Amniotic stem cell (primary cell): ENCODE measurements at regions not wholly inside any gene's neighbourhood (a gene's known extent, or its start where the extent isn't known, plus 50 kb on each side); places are given as distances from the start of the nearest gene placed in this dataset.

Experiments
- DNase-seq: peaks from one replicate; lab custom pipeline; 2025; lab: John Stamatoyannopoulos, UW

- DNase-seq: no peak
These were observed 89.6 kb upstream of the PTPRR start for GRCh38 chr12:71010143-71010479.

- DNase-seq: no peak
These were observed 89.0 kb upstream of the PTPRR start for GRCh38 chr12:71009430-71010142.

- no peak for DNase-seq
These were observed 88.1 kb upstream of the PTPRR start for GRCh38 chr12:71008616-71009015.

GRCh38 chr12:71007781-71008404, 87.4 kb upstream of the PTPRR start:
- no peak for DNase-seq

DNA sequence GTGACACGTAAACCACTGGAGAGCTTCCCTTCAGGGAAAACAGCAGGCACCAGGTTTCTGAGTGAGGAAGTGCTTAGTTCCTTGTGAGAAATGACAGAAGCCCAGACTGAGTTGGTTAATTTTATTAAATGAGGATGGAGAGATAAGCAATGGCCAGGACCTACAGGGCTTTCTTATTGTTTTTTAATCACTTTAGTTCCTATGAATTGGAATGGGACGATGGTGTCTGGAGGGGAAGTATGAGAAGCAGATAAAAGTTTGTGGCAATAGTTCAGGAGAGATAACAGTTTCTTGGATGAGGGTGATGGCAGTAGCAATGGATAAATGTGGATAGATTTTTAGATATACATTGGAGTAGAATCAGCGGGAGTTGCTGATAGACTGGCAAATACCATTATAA, 86.5 kb upstream of the PTPRR start:
- DNase-seq: no peak

DNA sequence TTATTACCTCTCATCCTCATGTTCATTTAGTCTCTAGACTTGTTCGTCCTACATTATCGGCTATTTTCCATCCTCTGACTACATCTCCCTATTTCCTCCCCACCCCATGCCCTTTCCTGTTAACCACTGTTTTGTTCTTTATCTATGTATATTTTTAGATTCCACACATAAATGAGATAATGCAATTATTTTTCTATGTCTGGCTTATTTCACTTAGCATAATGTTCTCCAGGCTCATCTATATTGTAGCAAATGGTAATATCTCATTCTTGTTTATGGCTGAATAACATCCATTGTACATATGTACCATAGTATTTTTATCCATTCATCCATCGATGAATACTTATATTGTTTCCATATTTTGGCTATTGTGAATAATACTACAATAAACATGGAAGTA, 84.6 kb upstream of the PTPRR start:
- DNase-seq: no peak

GRCh38 chr12:71004578-71004977, 84.0 kb upstream of the PTPRR start:
- DNase-seq: no peak

DNA sequence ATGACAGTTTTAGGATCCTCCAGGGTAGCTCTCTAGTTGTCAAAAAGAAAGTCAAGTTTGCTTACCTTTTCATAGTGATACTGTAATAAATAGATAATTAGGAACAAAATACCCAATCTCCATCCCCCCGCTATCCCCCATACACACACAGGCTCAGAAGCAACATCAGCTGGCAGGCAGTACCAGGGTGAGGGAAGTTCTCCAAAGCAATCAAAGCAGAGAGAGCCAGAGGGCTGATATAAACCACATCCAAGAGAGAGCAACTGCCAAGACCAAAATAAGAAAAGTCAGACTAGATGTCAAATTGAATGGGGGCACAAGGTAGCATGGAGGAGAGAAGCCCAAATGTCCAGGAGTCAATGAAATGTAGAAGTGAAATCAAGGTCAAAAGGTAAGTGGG, 80.2 kb upstream of the PTPRR start:
- DNase-seq: no peak

DNA sequence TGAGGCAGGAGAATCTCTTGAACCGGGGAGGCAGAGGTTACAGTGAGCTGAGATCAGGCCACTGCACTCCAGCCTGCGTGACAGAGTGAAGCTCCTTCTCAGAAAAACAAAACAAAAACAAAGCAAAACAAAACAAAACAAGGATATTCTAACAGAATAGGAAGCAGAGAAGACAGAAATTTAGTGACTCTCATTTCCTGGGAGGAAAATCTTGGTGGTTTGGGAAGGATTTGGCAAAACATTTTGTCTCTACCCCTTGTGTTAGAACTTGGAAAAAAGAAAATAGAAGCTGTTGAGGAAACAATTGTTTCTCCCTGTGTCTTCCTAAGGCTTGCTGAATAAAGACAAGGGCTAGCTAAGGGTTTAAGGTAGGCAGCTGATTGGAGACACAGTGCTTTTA, 79.7 kb upstream of the PTPRR start:
- DNase-seq: no peak

DNA sequence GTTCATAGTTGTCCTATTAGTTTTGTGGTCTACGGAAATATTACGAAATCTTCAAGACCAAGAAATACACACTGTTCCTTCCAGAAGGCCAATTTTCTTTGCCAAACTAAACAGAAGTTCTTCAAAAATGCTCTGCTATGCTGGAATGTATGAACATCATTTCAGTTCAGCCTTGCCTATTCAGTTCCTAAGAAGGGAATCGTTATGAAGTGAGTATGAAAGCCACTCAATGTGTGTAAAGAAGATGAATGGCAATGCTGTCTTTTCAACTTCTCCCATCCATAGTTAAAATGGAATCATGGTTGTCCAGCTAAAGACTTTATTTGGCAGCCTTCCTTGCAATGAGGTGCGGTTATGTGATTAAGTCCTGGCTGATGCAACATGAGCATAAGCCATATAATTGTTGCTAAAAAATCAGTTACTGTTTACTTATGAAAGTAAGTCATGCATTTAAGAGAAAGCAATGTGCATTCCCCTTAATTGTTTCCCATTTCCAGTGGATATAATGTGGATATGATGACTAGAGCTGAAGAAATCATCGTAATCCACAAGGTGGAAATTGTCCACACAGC, 73.8 kb upstream of the PTPRR start:
- DNase-seq: no peak

- DNase-seq: no peak
These were observed 68.7 kb upstream of the PTPRR start for GRCh38 chr12:70989232-70989631.

DNA sequence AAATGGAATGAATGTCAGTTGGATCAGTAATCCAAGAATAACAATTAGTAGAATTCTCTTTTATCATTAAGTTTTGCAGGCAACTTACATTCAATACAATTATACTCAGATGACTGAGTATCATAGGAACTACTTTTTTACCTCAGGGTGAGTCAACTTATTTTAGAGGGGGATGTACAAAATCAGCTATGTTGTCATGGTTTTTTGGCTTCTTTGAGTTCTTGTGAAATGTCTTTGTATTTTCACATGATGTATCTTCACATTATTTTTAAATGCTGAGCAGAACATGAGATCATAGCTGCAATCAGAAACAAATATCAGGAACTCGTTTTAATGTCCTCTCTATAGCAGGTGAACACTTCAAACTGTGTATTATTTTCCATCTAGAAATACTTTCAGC, 65.3 kb upstream of the PTPRR start:
- no peak for DNase-seq

DNA sequence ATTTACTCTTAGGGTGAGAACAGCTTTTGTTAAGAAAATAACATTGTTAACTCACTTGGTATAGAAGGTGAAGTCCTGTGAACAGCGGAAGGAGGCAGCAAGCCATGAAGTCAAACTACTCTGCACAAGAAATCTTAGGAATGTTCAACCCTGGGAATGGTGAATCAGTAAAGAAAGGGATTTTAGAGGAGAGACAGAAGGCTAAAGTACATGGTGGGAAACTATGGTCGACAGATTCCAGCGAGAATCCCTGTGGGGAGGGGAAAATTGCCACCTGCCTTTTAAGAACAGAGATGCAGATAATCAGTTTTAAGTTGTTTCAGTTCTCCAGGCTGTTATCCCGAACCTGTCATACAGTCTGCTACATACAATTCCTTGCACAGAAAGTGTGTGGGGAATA, 63.2 kb upstream of the PTPRR start:
- DNase-seq: no peak

DNA sequence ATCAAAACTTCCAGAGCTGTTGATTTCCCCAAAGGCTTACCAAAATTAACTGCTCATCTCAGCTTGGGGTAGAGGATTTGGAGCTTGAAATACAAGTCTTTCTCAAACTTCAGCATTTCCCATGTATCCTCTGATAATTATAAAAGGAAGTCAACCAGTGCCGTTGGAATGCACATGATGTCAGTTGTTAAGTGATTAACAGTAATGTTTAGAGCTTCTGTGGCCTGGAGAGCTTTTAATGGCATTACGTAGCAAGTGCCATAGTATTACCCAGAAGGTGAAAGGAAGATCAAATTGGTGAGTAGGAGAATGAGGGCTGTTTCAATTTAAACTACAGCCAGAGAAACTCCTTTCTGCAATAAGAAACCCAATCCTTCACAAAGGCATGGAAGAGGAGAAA, 62.5 kb upstream of the PTPRR start:
- DNase-seq: no peak

- no peak for DNase-seq
These were observed 61.7 kb upstream of the PTPRR start for GRCh38 chr12:70982286-70982685.

- no peak for DNase-seq
These were observed 50.7 kb upstream of the PTPRR start for GRCh38 chr12:70971001-70971794.
